HG02798 (cell line): ENCODE measurements at regions not wholly inside any gene's neighbourhood (a gene's known extent, or its start where the extent isn't known, plus 50 kb on each side); places are given as distances from the start of the nearest gene placed in this dataset.

Source experiments
- ATAC-seq: cut with Tn5 transposase; IDR thresholded peaks from one replicate; pipeline ENCODE4 v1.9.1; 2021; ENCODE audit warnings: mild to moderate bottlenecking; ENCODE audit not compliant: unreplicated experiment, poor library complexity

DNA sequence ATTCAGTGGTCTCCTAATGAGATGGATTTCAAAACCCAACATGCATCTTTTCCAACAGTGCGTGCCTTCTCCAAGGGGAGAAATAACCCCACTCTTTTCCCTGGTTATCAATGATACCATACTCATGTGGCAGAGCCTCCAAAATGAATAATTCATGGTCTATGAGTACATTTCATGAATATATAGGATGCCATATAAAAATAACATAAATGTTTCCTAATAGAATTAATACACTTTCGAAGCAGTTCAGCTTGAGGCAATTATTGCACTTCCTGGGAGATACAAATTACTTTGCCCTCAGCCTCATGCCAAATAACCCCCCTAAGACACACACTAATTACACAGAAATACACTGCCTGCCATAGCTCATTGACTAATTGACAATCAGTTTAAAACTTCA, 318.6 kb downstream of the ZSWIM6 start:
- no peak for ATAC-seq

- no peak for ATAC-seq
Measured at GRCh38 chr5:61651195-61651594, 319.1 kb downstream of the ZSWIM6 start.

- ATAC-seq, result no peak
Measured at GRCh38 chr5:61652916-61653315, 320.9 kb downstream of the ZSWIM6 start.

- no peak for ATAC-seq
Measured at GRCh38 chr5:61653807-61654580, 321.9 kb downstream of the ZSWIM6 start.

DNA sequence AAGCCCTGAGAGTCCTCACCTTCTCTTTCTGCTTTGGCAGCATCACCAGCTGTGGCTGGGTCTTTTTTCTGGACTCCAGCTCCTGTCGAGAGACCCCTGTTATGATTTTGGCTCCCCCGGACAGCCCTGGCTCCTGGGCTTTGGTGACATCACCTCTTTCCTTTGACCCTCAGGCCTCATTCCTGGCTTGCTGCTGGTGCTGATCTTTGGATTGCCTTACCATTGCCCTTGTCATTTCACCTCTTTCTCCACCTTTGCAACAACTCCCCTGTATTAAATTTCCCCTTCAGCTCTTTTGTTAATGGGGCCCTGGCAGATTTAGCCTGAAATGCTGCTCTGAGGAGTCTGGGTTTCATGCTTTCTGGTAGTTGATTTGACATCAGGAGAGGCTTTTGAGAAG, 322.8 kb downstream of the ZSWIM6 start:
- ATAC-seq, result no peak

GRCh38 chr5:61657010-61657409, 325.0 kb downstream of the ZSWIM6 start:
- no peak for ATAC-seq

DNA sequence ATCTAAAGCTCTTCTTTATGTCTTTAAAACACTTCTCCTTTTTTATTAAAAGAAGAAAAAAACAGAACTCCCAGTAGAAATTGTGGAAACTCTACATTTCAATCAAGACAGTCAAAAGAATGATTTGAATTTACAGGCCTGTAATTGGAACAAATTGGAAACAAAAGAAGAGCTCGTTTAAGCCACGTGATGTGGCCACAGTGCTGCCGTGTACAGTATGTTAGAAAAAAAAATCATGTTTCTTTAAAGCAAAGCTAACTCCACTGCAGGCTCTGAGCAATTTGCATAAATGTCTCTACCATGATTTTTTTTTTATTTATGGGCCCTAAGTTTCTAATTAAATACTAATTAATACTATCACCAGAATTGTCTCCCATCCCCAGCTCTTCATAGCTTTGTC, 325.6 kb downstream of the ZSWIM6 start:
- no peak for ATAC-seq

- ATAC-seq, result peak; percentile 87
Measured at GRCh38 chr5:61658592-61659008, 326.5 kb downstream of the ZSWIM6 start.

DNA sequence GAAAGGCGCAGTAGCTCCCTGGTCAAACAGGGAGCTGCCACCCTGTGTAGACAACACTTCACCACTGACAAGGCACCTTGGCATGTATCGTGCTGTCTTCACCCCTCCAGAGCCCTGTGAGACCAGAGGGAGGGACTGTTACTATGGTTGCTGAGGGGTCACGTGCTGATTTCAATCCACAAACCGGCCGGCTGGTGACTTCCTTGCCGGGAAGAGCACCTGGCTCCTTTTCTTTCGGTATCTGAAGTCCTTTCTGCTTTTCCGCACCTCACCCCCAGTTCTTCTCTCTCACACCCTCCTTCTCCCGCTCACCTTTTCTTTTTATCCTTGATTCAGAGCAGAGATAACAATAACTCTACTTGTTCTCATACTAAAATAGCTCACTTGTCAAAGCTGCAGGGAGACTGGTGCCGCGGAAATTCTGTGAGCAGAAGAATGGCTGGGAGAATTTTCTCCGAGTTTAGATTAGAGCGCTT, 327.2 kb downstream of the ZSWIM6 start:
- no peak for ATAC-seq

GRCh38 chr5:61662670-61663069, 330.6 kb downstream of the ZSWIM6 start:
- no peak for ATAC-seq

DNA sequence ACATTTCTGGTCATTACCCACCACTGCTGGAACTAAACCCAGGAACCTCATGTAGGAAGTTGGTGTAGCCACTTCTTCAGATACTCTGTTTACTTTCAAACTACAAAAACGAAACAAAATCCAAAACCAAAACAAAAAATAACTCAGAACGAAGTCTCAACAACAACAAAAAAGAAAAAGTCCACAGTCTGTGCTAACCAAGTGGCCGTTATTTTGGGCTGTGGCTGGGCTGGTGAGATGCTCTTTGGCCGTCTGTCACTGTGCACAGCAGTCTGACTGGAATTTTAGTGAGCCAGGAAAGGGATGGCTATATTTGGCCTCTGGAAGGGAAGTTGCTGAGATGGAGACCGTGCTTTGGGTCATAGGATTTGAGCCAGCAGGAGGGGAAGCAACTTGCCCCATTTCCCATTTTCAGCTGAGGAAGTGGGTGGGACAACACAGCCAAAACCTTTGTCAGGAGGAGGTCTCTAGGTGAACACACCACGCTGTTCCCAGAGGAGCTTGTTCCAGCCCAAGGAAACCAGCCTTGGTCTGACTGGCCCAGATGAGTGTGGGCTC, 334.1 kb downstream of the ZSWIM6 start:
- ATAC-seq, result no peak

DNA sequence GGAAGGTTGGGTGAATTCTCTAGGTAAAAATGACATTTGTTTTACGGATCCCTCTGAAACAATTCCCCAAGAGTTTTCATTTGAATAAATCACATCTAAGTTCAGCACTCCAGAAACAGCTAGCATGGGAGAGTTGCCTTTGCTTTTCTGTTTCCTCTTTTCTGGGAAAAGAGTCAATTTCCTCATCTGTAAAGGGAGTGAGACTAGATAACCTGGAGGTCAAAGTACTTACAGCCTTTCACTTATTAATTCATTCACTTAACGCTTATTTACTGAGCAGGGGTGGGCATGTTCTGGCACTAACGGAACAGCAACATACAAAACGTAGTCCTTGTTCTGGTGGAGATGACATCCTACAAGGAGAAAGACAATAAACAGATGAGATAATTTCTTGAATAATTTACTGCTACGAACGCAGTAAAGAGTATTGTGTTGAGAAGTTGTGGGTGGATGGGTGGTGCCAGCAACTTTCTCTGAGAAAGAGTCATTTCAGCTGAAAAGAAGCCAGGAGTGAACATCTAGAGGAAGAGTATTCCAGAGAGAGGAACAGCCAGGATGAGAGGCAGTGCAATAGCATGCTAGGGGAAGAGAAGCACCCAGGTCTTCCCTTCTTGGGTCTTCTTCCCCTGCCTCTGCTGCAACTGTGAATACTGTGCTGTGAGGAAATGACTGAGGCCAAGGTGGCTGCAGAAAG, 335.6 kb downstream of the ZSWIM6 start:
- no peak for ATAC-seq

DNA sequence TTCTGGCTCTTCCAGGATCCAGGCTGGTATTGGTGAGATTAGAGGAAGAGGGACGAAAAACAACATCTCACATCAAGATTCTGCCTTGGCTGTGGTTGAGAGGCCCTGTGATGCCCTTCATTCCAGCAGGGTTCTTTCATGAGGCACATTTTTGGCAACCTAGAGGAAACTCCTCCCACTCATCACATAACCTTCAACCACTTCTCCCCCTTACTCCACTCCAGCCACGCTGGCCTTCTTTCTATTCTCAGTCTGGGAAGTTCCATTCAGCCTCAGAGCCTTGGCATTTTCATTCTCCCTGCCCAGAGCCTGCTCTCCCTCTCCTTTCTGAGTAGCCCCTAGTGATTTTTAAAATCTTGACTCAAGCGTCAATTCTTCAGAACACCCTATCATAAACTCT, 337.5 kb downstream of the ZSWIM6 start:
- ATAC-seq, result no peak

DNA sequence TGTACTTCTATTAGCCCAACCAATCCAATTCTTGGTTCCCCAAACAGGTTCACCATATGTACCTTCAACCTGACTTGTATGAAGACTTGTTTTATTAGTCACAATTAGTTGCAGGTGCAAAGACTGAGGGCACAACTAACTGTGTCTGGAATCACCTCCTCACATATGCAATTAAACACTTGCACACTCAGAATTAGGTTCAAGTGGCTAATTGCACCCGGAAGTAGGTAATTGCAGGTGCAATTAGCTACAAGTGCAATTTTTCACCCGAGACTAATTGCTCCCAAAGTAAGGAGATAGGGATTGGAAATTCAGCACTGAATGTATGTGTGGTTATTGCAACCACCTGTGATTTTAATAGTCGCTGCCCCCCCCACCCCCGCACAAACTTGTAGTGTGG, 338.9 kb downstream of the ZSWIM6 start:
- ATAC-seq, result no peak

- no peak for ATAC-seq
Measured at GRCh38 chr5:61673007-61673735, 341.1 kb downstream of the ZSWIM6 start.

DNA sequence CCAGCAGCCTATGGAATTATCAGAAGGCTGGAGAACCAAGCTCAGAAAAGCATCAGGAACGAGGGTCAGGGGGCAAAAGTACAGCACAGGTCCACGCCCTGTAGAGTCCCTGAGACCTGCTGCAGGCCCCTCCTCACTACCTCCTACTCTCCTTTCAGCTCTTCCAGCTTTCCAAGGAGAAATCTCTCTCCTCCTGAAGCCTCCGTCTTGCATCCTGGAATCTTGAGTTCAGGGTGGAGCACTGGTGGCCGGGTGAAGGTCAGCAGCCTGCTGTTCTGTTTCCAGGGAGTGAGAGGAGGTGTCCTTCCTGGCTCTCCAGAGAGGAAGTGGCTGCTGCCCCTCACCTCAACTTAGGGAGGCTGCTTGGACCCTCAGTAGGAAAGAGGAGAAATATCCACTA, 342.3 kb downstream of the ZSWIM6 start:
- no peak for ATAC-seq

- ATAC-seq, result no peak
Measured at GRCh38 chr5:61675015-61675692, 343.1 kb downstream of the ZSWIM6 start.

DNA sequence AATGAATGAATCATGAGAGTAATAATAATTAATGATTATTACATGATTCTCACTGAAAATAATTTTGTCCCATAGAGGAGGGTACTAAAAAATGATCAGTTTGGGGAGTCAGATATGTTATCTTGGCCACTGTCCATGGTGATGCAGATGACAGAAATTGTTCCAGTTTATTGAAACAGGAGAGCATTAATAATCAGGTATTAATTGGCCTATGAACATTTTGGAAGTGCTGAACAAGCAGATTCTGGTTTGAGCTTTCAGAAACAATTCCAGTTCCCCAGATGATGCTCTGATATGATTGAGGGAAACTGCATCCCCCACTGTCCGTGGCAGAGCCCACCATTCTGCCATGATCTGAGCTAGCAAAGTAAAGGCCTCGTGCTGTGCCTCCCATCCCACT, 345.2 kb downstream of the ZSWIM6 start:
- ATAC-seq, result no peak

DNA sequence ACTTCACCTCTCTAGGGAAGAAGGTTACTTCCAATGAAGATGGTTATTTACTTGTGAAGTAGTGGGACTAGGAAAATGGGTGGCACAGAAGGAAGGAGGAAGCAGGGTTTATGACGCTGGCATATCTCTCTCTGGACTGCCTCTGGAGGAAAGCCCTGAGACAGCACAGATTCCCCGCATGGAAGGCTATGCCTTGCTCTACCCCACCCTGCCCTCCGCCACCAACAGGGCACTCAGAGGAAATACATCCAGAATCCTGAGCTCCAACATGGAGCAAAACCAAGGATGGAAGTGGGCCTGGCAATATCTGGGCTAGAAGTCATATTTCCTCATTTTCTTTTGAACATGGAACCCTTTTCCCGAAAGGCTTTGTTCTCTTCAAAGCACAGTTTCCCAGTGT, 346.9 kb downstream of the ZSWIM6 start:
- no peak for ATAC-seq

DNA sequence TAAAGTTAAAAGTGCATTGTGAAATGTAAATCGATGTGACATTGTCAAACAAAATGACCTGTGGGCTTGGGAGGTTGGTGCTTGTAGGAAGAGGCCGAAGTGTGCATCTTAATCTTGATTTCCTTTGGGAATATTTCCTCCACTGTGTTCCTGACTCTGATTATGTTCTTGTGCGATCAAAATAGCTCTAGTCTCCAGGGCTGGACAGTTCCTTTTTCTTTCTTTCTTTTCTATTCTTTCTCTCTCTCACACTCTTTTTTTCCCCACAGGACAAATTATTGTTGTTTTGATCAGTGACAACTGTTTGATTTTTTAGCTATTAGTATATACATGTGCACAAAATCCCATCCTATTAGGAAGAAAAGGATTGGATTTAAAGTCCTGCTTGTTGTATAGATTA, 347.5 kb downstream of the ZSWIM6 start:
- ATAC-seq, result no peak
